Ishikawa (cell line): ENCODE measurements at regions not wholly inside any gene's neighbourhood (a gene's known extent, or its start where the extent isn't known, plus 50 kb on each side); places are given as distances from the start of the nearest gene placed in this dataset.

ENCODE experiments used
- CEBPB ChIP-seq: IDR thresholded peaks from 2 replicates; pipeline ENCODE4 v1.6.1; 2012
- CREB1 ChIP-seq: IDR thresholded peaks from 2 replicates; pipeline ENCODE4 v1.6.1; 2012; ENCODE audit warnings: low read depth
- EGR1 ChIP-seq: IDR thresholded peaks from 2 replicates; pipeline ENCODE4 v1.6.1; 2012
- EP300 ChIP-seq: IDR thresholded peaks from 2 replicates; pipeline ENCODE4 v1.6.1; 2012; ENCODE audit warnings: borderline replicate concordance
- FOXM1 ChIP-seq: IDR thresholded peaks from 2 replicates; pipeline ENCODE4 v1.6.1; 2012; ENCODE audit warnings: low read depth, borderline replicate concordance
- NFIC ChIP-seq: IDR thresholded peaks from 2 replicates; pipeline ENCODE4 v1.6.1; 2012
- RAD21 ChIP-seq: IDR thresholded peaks from 2 replicates; pipeline ENCODE4 v1.6.1; 2012; ENCODE audit warnings: low read depth
- TAF1 ChIP-seq: IDR thresholded peaks from 2 replicates; pipeline ENCODE4 v1.6.1; 2012; ENCODE audit warnings: low read depth, mild to moderate bottlenecking
- TCF12 ChIP-seq: IDR thresholded peaks from 2 replicates; pipeline ENCODE4 v1.6.1; 2012; ENCODE audit warnings: low read depth
- TEAD4 ChIP-seq: IDR thresholded peaks from 2 replicates; pipeline ENCODE4 v1.6.1; 2012
- USF1 ChIP-seq: IDR thresholded peaks from 2 replicates; pipeline ENCODE4 v1.6.1; 2012
- YY1 ChIP-seq: IDR thresholded peaks from 2 replicates; pipeline ENCODE4 v1.6.1; 2012; ENCODE audit warnings: low read depth
- ZBTB7A ChIP-seq: IDR thresholded peaks from 2 replicates; pipeline ENCODE4 v1.6.1; 2012; ENCODE audit warnings: low read depth
- TF ChIP-seq, protein P1 (sequence below): IDR thresholded peaks from 2 replicates; pipeline ENCODE4 v1.6.1; 2012
- TF ChIP-seq, protein P2 (sequence below): IDR thresholded peaks from 2 replicates; pipeline ENCODE4 v1.6.1; 2012; ENCODE audit warnings: low read depth, mild to moderate bottlenecking

DNA sequence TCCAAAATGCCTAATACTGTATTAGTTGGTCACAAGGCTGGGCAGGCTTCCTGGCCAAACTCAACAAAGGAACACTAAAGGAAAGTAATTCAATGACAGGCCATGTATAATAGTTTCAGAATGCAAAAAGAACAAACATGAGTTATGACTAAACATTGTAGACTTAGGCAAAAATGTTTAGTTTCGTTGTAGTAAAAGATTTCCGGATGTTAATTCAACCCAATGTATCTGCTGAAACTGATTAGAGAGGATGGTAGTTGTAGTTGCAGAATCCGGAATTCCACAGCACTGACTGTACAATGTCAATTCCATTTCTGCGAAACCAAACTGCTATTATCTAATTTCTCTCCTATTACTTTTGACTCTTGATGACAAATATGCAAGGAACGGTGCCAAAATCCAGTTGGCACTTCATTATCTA, 117.9 kb upstream of the FST start:
- TF ChIP-seq TCF12, result no peak
- no peak for TF ChIP-seq ZBTB7A
- TF ChIP-seq USF1, result no peak
- TF ChIP-seq, protein P1, sequence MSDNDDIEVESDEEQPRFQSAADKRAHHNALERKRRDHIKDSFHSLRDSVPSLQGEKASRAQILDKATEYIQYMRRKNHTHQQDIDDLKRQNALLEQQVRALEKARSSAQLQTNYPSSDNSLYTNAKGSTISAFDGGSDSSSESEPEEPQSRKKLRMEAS, result no peak
- TF ChIP-seq CREB1, result no peak
- TF ChIP-seq YY1, result no peak
- no peak for TF ChIP-seq RAD21

DNA sequence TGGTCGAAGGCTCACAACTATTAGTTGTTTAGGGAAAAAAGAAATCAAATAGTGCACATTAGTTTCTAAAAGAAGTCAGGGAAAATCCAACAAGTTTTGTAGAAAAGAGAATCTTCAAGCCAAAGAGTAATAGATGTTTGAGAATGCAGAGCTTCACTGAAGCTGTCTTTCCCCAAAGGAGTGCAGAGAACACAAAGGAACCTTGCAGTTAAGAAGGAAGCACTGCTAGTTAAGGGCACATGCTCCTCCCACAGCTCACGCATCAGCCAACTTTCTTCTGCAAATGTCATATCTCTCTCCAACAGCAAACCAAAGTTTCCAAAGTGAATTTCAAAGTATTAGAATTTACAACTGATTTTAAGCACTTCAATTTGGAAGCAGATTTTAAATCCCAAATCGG, 116.4 kb upstream of the FST start:
- TF ChIP-seq YY1, result no peak
- no peak for TF ChIP-seq ZBTB7A
- no peak for TF ChIP-seq EGR1
- no peak for TF ChIP-seq CREB1
- no peak for TF ChIP-seq NFIC
- TF ChIP-seq TEAD4, result no peak
- TF ChIP-seq, protein P2, sequence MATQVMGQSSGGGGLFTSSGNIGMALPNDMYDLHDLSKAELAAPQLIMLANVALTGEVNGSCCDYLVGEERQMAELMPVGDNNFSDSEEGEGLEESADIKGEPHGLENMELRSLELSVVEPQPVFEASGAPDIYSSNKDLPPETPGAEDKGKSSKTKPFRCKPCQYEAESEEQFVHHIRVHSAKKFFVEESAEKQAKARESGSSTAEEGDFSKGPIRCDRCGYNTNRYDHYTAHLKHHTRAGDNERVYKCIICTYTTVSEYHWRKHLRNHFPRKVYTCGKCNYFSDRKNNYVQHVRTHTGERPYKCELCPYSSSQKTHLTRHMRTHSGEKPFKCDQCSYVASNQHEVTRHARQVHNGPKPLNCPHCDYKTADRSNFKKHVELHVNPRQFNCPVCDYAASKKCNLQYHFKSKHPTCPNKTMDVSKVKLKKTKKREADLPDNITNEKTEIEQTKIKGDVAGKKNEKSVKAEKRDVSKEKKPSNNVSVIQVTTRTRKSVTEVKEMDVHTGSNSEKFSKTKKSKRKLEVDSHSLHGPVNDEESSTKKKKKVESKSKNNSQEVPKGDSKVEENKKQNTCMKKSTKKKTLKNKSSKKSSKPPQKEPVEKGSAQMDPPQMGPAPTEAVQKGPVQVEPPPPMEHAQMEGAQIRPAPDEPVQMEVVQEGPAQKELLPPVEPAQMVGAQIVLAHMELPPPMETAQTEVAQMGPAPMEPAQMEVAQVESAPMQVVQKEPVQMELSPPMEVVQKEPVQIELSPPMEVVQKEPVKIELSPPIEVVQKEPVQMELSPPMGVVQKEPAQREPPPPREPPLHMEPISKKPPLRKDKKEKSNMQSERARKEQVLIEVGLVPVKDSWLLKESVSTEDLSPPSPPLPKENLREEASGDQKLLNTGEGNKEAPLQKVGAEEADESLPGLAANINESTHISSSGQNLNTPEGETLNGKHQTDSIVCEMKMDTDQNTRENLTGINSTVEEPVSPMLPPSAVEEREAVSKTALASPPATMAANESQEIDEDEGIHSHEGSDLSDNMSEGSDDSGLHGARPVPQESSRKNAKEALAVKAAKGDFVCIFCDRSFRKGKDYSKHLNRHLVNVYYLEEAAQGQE, result no peak
- TF ChIP-seq EP300, result no peak
- TF ChIP-seq USF1, result no peak
- TF ChIP-seq FOXM1, result no peak
- TF ChIP-seq, protein P1, result no peak
- TF ChIP-seq CEBPB, result no peak
- no peak for TF ChIP-seq TAF1
- no peak for TF ChIP-seq RAD21
- no peak for TF ChIP-seq TCF12

DNA sequence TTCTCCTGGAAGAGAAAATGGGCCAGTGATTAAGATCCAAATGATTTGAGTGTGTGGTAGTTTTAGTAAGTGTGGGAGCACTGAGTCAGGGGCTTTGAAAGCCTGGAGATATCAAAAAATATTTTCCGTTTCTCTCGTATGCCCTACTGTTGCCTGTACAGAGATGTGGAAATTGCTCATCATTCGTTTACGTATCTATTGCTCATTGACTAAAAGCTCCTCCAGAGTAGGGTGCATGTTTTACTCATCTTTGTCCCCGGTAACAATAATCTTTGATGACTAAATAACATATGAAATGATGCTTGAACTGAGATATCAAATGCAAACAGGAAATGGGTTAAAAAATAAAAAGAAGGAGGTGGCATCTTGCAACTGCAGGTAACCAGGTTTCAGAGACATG, 114.2 kb upstream of the FST start:
- TF ChIP-seq EGR1, result no peak
- no peak for TF ChIP-seq TAF1
- TF ChIP-seq ZBTB7A, result no peak
- no peak for TF ChIP-seq EP300
- no peak for TF ChIP-seq USF1
- TF ChIP-seq, protein P1, result no peak
- TF ChIP-seq TEAD4, result no peak
- TF ChIP-seq YY1, result no peak
- no peak for TF ChIP-seq NFIC
- no peak for TF ChIP-seq CEBPB
- TF ChIP-seq, protein P2, result no peak
- TF ChIP-seq RAD21, result no peak
- no peak for TF ChIP-seq TCF12
- no peak for TF ChIP-seq CREB1
- no peak for TF ChIP-seq FOXM1

- no peak for TF ChIP-seq TEAD4
These were observed 112.7 kb upstream of the FST start for GRCh38 chr5:53367727-53368126.

DNA sequence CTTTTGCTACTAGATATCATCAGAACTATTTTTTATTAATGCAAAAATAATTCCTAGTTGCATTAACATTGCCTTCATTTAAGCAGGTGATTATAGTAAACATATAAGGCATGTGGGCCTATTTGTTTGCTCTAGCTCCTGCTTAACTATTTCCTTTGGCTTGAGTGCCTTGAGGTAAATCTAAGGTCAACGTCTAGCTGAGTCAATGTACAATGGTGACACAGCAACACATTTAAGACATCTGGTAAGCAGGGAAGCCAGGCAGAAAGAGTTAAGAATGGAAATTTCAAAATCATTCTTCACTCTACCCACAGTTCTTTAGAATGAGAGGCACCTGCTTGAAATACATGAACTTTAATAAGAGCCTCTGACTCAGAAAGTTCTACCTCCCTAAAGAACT, 111.9 kb upstream of the FST start:
- TF ChIP-seq FOXM1, result no peak
- no peak for TF ChIP-seq YY1
- no peak for TF ChIP-seq USF1
- TF ChIP-seq RAD21, result no peak
- no peak for TF ChIP-seq TEAD4
- TF ChIP-seq NFIC, result no peak
- no peak for TF ChIP-seq CREB1
- no peak for TF ChIP-seq CEBPB
- TF ChIP-seq, protein P1, result no peak
- no peak for TF ChIP-seq EP300
- no peak for TF ChIP-seq ZBTB7A
- TF ChIP-seq TAF1, result no peak
- TF ChIP-seq EGR1, result no peak
- TF ChIP-seq, protein P2, result no peak
- no peak for TF ChIP-seq TCF12
